Central memory CD8-positive, alpha-beta T cell (primary cell): ENCODE measurements at regions not wholly inside any gene's neighbourhood (a gene's known extent, or its start where the extent isn't known, plus 50 kb on each side); places are given as distances from the start of the nearest gene placed in this dataset.

Experiments
- ATAC-seq: fragments of 150-1000 bp; cut with Tn5 transposase; replicated peaks from 2 replicates; pipeline ENCODE4 v1.10.0; 2022; ENCODE audit warnings: mild to moderate bottlenecking, moderate FRiP score, moderate number of reproducible peaks; ENCODE audit not compliant: poor library complexity, severe bottlenecking; ENCODE audit errors: extremely low read depth
- DNase-seq, 2 donors: peaks; one replicate each; pipeline ENCODE4 v3.0.0; 2021; ENCODE audit warnings: low spot score in 2 of 2
- H3K27ac Mint-ChIP-seq: one replicate; pipeline ENCODE4 v1.8.0; 2022; ENCODE audit warnings: low read depth, mild to moderate bottlenecking, moderate library complexity, mixed read lengths
- H3K27me3 Mint-ChIP-seq: one replicate; pipeline ENCODE4 v1.8.0; 2022; ENCODE audit warnings: mixed read lengths
- H3K36me3 Mint-ChIP-seq: one replicate; pipeline ENCODE4 v1.8.0; 2022; ENCODE audit warnings: mild to moderate bottlenecking, moderate library complexity, mixed read lengths; ENCODE audit not compliant: insufficient read depth
- H3K4me1 Mint-ChIP-seq: one replicate; pipeline ENCODE4 v1.8.0; 2022; ENCODE audit warnings: mixed read lengths
- H3K4me3 Mint-ChIP-seq: one replicate; pipeline ENCODE4 v1.8.0; 2022; ENCODE audit warnings: mild to moderate bottlenecking, moderate library complexity, mixed read lengths
- H3K9me3 Mint-ChIP-seq: one replicate; pipeline ENCODE4 v1.8.0; 2022; ENCODE audit warnings: mixed read lengths

DNA sequence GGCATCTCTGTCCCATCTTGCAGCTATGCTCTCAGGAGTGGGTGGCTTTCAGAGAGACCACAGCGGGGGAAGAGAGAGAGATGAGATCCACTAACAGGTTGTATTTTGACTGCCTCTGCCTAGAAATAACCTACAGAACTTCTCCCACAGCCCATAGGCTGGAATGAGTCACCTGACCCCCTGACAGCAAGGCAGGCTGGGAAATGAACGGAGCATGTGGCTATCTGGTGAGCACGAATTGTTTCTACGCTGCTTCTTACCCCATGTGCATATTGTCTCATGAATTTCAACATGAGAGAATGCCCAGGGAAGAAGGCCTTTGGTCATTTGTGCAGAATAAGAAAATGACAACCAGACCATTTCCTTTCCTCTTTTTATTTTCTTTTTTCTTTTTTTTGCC lies 151.3 kb downstream of the SNX10 start:
- H3K9me3 Mint-ChIP-seq = no peaks in the 10 kb centered on the region
- no peaks in the 10 kb centered on the region for H3K4me1 Mint-ChIP-seq
- H3K36me3 Mint-ChIP-seq = peaks cover 1% of the 10 kb centered on the region
- no peak overlapping the region for H3K4me3 Mint-ChIP-seq
- DNase-seq (no peak), ATAC-seq (no peak)
- H3K27ac Mint-ChIP-seq = no peak overlapping the region
- H3K27me3 Mint-ChIP-seq = peaks cover 63% of the 10 kb centered on the region

DNA sequence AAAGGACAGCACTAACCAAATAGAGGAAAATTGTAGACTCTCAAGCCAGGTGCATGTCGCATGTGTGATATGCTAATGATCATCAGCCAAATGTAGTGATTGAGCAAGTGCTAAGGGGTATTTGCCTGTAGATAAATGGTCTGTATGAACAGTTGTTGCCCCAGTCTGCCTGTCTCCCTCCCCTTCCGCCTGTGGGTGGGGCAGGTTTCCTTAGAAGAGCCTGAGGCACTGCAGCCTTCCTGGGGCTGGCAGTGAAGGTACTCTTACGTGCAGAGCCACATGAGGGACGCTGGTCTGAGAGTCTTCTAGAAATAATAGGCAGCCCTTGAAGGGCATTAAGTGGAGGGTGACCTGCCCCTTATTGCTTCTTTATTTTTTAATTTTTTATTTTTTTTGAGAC lies 152.1 kb downstream of the SNX10 start:
- Mint-ChIP-seq H3K27ac (no peak overlapping the region), H3K36me3 (peaks cover 1% of the 10 kb centered on the region), H3K4me3 (no peak overlapping the region), H3K27me3 (peaks cover 69% of the 10 kb centered on the region), H3K4me1 (no peaks in the 10 kb centered on the region), H3K9me3 (no peaks in the 10 kb centered on the region)
- ATAC-seq = no peak
- DNase-seq = no peak

DNA sequence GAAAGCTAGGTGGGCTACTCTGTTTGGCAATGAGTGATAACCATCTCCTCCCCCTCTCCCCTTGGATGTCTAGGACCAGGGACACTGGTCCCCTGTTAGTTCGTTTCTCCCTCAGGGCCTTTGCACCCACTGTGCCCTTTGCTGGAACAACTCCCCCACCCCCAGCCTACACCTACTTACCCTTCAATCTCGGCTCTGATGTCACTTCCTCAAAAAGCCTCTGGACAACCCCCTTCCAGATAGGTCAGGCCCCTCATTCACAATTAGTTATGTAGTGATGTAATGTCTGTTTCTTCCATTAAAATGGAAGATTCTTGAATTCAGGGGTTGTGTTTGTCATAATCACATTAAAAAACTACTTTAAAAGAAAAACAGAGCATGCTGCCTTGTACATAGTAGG lies 152.9 kb downstream of the SNX10 start:
- DNase-seq = no peak

GRCh38 chr7:26447116-26447515 lies 155.5 kb downstream of the SNX10 start:
- DNase-seq (no peak), ATAC-seq (no peak)
- H3K27ac Mint-ChIP-seq = no peak overlapping the region
- no peaks in the 10 kb centered on the region for H3K4me1 Mint-ChIP-seq
- H3K4me3 Mint-ChIP-seq = no peak overlapping the region
- H3K27me3 Mint-ChIP-seq = peaks cover 66% of the 10 kb centered on the region
- H3K36me3 Mint-ChIP-seq = peaks cover 1% of the 10 kb centered on the region
- no peaks in the 10 kb centered on the region for H3K9me3 Mint-ChIP-seq

More for the DNA sequence above, 152.9 kb downstream of the SNX10 start:
- Mint-ChIP-seq H3K27me3 (peaks cover 77% of the 10 kb centered on the region), H3K36me3 (peaks cover 1% of the 10 kb centered on the region), H3K4me3 (no peak overlapping the region), H3K4me1 (no peaks in the 10 kb centered on the region), H3K9me3 (no peaks in the 10 kb centered on the region), H3K27ac (no peak overlapping the region)
- ATAC-seq = no peak

GRCh38 chr7:26449175-26450165 lies 157.8 kb downstream of the SNX10 start:
- Mint-ChIP-seq H3K27me3 (peaks cover 52% of the 10 kb centered on the region), H3K27ac (no peak overlapping the region), H3K9me3 (no peaks in the 10 kb centered on the region), H3K4me1 (no peaks in the 10 kb centered on the region), H3K36me3 (no peaks in the 10 kb centered on the region), H3K4me3 (no peak overlapping the region)
- ATAC-seq (no peak), DNase-seq (no peak)

- Mint-ChIP-seq H3K36me3 (no peaks in the 10 kb centered on the region), H3K4me3 (no peak overlapping the region), H3K27me3 (peaks cover 30% of the 10 kb centered on the region), H3K27ac (no peak overlapping the region), H3K4me1 (no peaks in the 10 kb centered on the region), H3K9me3 (no peaks in the 10 kb centered on the region)
- DNase-seq (no peak), ATAC-seq (no peak)
Observed at GRCh38 chr7:26451997-26452396, 160.3 kb downstream of the SNX10 start.

- ATAC-seq (no peak), DNase-seq (no peak)
- H3K27me3 Mint-ChIP-seq = peaks cover 31% of the 10 kb centered on the region
- no peak overlapping the region for H3K27ac Mint-ChIP-seq
- no peak overlapping the region for H3K4me3 Mint-ChIP-seq
- H3K9me3 Mint-ChIP-seq = no peaks in the 10 kb centered on the region
- H3K36me3 Mint-ChIP-seq = no peaks in the 10 kb centered on the region
- H3K4me1 Mint-ChIP-seq = no peaks in the 10 kb centered on the region
Observed at GRCh38 chr7:26454180-26454579, 162.5 kb downstream of the SNX10 start.

- no peaks in the 10 kb centered on the region for H3K4me1 Mint-ChIP-seq
- no peak overlapping the region for H3K4me3 Mint-ChIP-seq
- DNase-seq = no peak
- H3K27me3 Mint-ChIP-seq = peaks cover 51% of the 10 kb centered on the region
- H3K27ac Mint-ChIP-seq = no peak overlapping the region
- ATAC-seq = no peak
- peaks cover 1% of the 10 kb centered on the region for H3K36me3 Mint-ChIP-seq
- no peaks in the 10 kb centered on the region for H3K9me3 Mint-ChIP-seq
Observed at GRCh38 chr7:26457696-26458327, 166.2 kb downstream of the SNX10 start.

- Mint-ChIP-seq H3K9me3 (no peaks in the 10 kb centered on the region), H3K27me3 (peaks cover 51% of the 10 kb centered on the region), H3K27ac (no peak overlapping the region), H3K4me3 (no peak overlapping the region), H3K36me3 (peaks cover 1% of the 10 kb centered on the region), H3K4me1 (no peaks in the 10 kb centered on the region)
- ATAC-seq (no peak), DNase-seq (no peak)
Observed at GRCh38 chr7:26458466-26459145, 166.9 kb downstream of the SNX10 start.

DNA sequence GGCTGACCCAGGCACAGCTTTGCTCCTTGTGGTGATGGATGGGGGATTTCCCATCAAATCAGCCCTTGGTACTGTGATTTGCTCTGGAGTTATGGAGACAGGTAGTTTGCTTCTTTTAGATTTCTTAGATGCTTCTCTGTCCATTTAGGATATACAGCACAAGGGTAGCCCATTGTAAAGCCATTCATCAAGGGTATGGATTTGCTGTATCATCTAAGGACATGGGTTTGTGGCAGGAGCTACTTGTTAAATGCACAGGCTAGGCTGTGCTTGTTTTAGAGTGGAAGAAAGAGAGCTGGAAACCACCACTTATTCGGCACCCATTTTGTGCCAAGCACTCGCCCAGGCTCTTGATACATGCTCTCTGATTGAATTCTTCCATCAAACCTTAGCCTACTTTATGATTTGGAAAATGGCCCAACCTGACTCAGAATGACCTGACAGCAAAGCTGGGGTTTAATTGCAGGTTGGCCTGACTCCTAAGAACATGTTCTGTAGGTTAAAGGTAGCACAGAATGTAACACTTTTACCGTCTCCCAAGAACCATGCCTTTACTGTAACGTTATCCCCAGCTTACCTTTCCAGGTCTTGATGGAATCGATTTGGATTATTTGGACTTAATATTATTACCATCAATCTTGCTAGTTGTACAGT lies 168.0 kb downstream of the SNX10 start:
- Mint-ChIP-seq H3K27me3 (peaks cover 51% of the 10 kb centered on the region), H3K36me3 (peaks cover 1% of the 10 kb centered on the region), H3K27ac (no peak overlapping the region), H3K4me1 (no peaks in the 10 kb centered on the region), H3K9me3 (no peaks in the 10 kb centered on the region), H3K4me3 (no peak overlapping the region)
- no peak for ATAC-seq
- no peak for DNase-seq

DNA sequence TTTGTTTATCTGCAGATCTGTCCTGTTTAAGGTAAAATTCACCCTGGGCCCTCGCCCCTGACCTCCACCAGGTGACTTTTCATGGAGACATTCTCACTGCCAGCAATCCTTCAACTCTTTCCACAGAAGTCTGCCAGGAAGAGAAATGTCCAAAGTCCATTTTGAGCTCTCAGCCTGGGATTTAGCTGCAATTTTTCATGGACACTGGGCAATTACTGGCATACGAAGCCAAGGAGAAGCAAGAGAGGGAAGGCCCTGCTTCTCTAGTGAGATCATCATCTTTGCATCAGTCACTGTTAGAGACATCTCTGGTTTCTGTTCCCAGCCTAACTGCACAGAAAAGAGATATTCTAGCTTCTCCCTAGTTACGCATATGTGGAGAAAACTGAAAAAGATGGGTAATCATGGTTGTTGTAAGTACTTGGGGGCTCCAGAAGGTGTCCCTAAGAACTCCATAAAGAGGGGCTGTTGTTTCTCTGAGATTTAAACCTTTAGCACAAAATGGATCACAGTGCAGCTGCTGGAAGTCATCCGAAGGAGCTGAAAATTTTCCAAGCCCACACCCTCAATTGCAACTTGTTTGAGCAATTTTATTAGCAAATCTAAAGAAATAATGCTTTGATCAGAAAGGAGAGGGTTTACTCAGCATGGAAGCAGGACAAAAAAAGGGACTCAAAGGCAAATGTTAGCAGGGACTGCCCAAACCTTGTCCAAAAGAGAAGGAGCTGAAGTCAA lies 168.9 kb downstream of the SNX10 start:
- Mint-ChIP-seq H3K27me3 (peaks cover 51% of the 10 kb centered on the region), H3K27ac (no peak overlapping the region), H3K4me3 (no peak overlapping the region), H3K4me1 (no peaks in the 10 kb centered on the region), H3K9me3 (no peaks in the 10 kb centered on the region), H3K36me3 (peaks cover 1% of the 10 kb centered on the region)
- ATAC-seq = no peak
- DNase-seq = no peak

DNA sequence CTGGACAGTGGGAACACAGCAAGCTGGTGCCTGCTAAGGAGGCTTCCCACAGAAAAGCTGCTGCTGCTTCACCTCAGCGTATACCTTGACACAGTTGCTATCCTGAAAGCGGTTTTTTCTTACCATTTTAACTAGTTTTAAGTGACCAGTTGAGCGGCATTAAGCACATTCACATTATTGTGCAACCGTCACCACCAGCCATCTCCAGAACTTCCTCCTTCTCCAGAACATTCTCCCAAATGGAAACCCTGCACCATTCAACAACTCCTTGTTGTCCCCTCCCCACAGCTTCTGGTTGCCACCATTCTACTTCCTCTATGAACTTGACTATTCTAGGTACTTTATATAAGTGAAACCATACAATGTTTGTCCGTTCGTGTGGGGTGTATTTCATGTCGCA lies 169.9 kb downstream of the SNX10 start:
- DNase-seq = no peak
- H3K4me3 Mint-ChIP-seq = no peak overlapping the region
- H3K36me3 Mint-ChIP-seq = peaks cover 1% of the 10 kb centered on the region
- no peaks in the 10 kb centered on the region for H3K4me1 Mint-ChIP-seq
- no peaks in the 10 kb centered on the region for H3K9me3 Mint-ChIP-seq
- peaks cover 51% of the 10 kb centered on the region for H3K27me3 Mint-ChIP-seq
- ATAC-seq = no peak
- no peak overlapping the region for H3K27ac Mint-ChIP-seq
